ENCODE measurements at regions not wholly inside any gene's neighbourhood (a gene's known extent, or its start where the extent isn't known, plus 50 kb on each side); places are given as distances from the start of the nearest gene placed in this dataset.

GRCh38 chr5:82470185-82470994 lies 192.2 kb upstream of the RPS23 start:
- no peak for TF ChIP-seq ZFYVE20 (CRISPR knock-in tag; IDR thresholded peaks at IDR 0.05; ENCODE audit: borderline replicate concordance, low read depth)
- no peak for TF ChIP-seq RBM22 (optimal IDR thresholded peaks at IDR 0.05; ENCODE audit: low read length)
- TF ChIP-seq SYNCRIP (IDR thresholded peaks at IDR 0.05; ENCODE audit: insufficient read depth, low read depth, low read length) = no peak
- no peak for TF ChIP-seq ZNF292 (CRISPR knock-in tag; IDR thresholded peaks at IDR 0.05; ENCODE audit: borderline replicate concordance, low read depth)
- TF ChIP-seq, protein P1, sequence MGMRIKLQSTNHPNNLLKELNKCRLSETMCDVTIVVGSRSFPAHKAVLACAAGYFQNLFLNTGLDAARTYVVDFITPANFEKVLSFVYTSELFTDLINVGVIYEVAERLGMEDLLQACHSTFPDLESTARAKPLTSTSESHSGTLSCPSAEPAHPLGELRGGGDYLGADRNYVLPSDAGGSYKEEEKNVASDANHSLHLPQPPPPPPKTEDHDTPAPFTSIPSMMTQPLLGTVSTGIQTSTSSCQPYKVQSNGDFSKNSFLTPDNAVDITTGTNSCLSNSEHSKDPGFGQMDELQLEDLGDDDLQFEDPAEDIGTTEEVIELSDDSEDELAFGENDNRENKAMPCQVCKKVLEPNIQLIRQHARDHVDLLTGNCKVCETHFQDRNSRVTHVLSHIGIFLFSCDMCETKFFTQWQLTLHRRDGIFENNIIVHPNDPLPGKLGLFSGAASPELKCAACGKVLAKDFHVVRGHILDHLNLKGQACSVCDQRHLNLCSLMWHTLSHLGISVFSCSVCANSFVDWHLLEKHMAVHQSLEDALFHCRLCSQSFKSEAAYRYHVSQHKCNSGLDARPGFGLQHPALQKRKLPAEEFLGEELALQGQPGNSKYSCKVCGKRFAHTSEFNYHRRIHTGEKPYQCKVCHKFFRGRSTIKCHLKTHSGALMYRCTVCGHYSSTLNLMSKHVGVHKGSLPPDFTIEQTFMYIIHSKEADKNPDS (CRISPR knock-in tag; IDR thresholded peaks at IDR 0.05) = no peak
- TF ChIP-seq ZSCAN31 (CRISPR knock-in tag; IDR thresholded peaks at IDR 0.05; ENCODE audit: low read depth) = no peak
- in situ Hi-C loops (cut with HindIII; ENCODE audit: extremely low pct_ligation_motif_present, low pct_unique_long_range_greater_than_20kb) (no loop called here), intact Hi-C loops (cut with micrococcal nuclease; ENCODE audit: unreplicated experiment) (loop anchor here (10.0 kb wide), 1 partner anchor 106 kb away; no protein-coding TSS in a partner anchor)
- no peak for DNase-seq (ENCODE audit: low spot score)
- ATAC-seq = no peak
- Histone ChIP-seq H3K4me1 (ENCODE audit: insufficient read depth, low read length) (peaks cover 8% of the 10 kb centered on the region; the same call in 1 of the 2 replicates), H3K9ac (ENCODE audit: insufficient read depth, low read depth, low read length) (no peak overlapping the region), H3K27me3 (ENCODE audit: control insufficient read depth in 1 of 2, insufficient read depth in 2 of 2, low read length in 2 of 2) (no peaks in the 10 kb centered on the region), H3K9me3 (ENCODE audit: low read length) (no peaks in the 10 kb centered on the region), H3K4me2 (ENCODE audit: low read depth, low read length) (no peak overlapping the region), H3K4me3 (replicated peaks in 1 of 3; ENCODE audit: insufficient read depth in 1 of 3, low read depth in 2 of 3, low read length in 3 of 3) (no peak overlapping the region), H4K20me1 (ENCODE audit: insufficient read depth, low read length) (no peaks in the 10 kb centered on the region), H3K27ac (ENCODE audit: extremely low read length, insufficient read depth, low read length) (no peak overlapping the region), H3K79me2 (ENCODE audit: insufficient read depth, low read length) (no peaks in the 10 kb centered on the region), H3K36me3 (replicated peaks in 1 of 2; ENCODE audit: control insufficient read depth in 1 of 2, insufficient read depth in 2 of 2, low read length in 2 of 2) (no peaks in the 10 kb centered on the region), H2AFZ (ENCODE audit: low read length) (no peak overlapping the region)
- no peak for FAIRE-seq
- WGBS (ENCODE audit: low lambda C conversion rate) = 54% methylated on average over 6 of the region's 6 CpGs
- CTCF ChIA-PET (ENCODE audit: low intra/inter-chr PET ratio, low total read pairs) = no interaction called here
- no TSS peak for BruUV-seq (replicated peaks)
- POLR2A ChIA-PET = interaction anchor here (1.3 kb wide), 1 partner anchor 105 kb away, joined by 3 read pairs; no protein-coding TSS in a partner anchor

Data from HepG2 (cell line).